Stimulated activated CD8-positive, alpha-beta memory T cell treated with anti-CD3 and anti-CD28 coated beads, Interleukin-7, amount 100 ng/mL, for 48 hours (primary cell): ENCODE measurements at regions not wholly inside any gene's neighbourhood (a gene's known extent, or its start where the extent isn't known, plus 50 kb on each side); places are given as distances from the start of the nearest gene placed in this dataset.

Source experiments
- DNase-seq, 2 donors: peaks; one replicate each; pipeline ENCODE4 v3.0.0-alpha.2; 2020; ENCODE audit warnings: low read depth in 1 of 2; ENCODE audit errors: extremely low read depth in 1 of 2

DNA sequence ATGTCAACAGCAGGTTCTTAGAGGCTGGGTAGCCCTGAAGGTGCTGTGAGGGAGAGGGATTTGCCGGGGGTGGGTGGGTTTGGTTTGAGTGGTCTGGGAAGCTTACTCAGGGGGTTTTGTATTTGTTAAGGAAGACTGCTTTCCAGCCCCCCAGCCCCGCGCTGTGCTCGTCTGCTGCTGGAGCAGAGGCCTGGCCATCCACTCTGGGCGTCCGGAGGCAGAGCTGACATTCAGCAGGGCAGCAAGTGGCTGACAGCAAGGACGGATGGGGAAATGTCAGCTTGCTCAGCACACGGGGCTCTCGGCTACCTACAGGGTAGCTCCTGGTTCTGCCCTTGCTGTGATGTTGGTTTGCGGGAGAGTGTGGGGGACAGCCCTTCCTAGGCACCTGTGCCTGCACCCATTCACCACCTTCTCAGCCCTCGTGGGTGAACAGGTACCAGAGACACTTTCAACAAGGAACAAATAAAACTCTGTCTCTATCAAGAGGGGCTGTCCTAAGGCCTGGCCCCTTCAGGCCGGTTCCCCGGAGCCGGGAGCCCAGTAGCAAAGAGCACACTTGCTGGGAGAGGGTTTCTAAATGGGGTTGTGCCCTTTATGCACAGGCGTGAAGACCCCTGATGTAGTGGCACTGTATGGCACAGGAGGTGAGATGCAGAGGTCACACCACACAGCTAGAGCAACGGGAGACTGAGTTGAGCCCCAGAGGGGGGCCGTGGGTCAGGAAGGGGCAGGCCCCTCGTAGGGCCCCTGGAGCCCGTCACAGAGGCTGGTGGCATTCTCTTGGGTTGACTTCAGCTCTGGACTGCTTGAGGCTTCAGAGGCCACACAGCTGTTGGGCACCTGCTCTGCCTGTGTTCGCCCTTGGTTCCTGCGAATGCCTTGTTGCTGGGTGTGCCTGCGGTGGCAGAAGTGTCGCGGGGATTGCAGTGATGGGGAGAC lies 72.2 kb upstream of the SHH start:
- no peak for DNase-seq

DNA sequence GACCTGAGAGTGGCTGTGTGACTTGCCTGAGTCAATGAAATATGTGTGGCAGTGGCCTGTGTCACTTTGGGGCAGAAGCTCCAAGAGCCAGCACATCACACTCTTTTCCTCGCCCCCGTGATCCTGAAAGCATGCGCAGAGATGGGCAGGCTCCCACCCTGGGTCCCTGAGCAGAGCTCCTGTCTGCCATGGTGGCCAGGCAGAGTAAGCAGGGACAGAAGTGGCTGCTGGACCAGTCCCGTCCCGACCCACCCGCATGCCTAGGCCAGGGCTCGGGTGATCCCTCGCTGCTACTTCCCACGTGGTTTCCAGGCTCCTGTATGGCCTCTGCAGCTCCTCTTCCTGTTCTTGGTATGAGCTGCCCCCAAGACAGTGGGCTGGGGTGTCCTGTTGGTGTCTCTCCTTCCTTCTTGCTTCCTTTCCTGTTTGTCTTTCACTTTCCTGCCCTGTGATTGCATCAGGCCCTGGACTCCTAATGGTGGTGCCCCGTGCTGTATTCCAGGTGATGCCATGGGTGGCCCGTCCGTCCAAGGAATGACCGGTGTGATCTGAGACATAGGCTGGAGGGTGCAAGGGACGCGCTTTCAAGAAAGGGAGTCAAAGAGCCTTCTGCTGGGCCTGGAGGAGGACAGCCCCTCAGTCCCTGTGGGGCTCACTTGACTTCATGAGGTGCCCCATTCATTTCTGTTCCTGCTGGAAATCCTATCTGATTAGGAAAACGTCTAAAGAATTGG lies 71.4 kb upstream of the SHH start:
- no peak for DNase-seq

DNA sequence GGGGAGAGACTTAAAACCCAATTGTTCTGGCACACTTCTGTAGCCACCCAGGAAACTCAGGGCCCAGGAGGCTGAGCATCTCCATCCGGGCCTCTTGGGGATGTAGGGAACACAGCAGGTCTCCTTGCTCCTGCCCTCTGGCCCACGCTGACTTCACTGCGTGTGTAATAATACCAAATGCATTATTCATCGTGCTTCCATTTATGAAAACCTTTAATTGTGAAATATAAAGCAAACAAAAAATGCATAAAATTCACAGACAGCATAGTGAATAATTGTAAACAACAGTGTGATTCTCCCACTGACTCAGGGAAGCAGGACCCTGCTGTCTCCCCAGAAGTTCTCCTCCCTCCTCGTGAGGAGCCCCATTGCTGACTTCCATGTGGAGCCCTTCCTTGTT lies 70.3 kb upstream of the SHH start:
- no peak for DNase-seq

DNA sequence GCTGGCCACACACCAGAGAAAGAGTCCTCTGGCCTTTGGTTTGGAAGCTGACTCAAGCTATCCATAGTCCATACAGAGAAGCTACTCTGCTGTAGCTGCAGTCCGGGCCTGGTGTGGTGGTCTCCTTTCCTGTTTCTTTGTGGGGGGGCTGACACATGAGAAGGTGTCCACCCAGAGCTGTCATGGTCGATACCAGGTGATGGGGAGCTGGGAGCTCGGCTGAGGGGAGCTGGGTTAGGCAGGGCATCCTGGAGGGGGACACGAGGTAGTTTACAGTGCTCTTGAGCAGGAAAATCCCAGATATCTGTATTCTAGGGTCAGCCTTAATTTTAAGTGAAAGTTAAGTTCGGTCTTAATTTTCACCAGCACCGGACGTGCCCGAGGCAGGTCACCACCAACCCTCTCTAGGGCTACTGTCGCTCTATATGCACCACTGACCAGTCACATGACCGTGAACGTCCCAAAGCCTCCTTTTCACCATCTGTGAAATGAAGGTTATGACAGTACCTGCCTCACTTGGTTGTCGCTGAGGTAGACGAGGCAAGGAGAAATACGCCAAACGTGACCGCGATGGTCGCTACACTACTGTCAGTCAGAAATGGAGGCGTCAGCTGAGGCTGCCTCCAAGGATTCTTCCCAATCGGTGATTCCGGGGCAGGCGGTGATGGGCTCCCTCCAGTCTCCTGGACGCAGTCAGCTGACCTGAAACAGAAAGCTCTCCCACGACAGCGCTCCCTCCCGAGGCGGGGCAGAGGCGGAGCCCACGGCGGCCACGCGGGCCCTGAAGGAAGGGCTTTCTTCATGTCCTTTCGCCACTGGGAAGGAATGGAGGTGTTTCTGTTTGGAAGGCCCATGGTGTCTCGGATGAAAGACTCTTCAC lies 69.4 kb upstream of the SHH start:
- DNase-seq: no peak

DNA sequence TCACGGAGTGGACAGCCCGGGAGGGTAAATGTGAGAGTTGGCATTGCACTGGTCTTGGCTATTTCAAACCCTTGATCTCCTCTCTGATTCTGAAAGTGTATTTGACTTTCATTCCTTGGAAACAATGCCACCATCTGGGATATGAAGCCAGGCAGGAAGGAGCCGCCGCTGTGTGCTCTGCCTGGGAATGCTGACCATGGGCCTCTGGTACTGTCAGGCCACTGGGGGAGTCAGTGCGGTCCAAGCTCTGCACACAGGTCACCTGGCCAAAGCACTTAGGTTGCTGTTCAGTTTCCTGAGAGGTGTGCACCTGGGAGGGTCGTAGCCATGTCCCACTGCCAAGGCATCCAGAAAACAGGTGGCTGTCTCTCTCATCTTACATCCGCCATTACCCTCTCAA lies 68.5 kb upstream of the SHH start:
- no peak for DNase-seq

DNA sequence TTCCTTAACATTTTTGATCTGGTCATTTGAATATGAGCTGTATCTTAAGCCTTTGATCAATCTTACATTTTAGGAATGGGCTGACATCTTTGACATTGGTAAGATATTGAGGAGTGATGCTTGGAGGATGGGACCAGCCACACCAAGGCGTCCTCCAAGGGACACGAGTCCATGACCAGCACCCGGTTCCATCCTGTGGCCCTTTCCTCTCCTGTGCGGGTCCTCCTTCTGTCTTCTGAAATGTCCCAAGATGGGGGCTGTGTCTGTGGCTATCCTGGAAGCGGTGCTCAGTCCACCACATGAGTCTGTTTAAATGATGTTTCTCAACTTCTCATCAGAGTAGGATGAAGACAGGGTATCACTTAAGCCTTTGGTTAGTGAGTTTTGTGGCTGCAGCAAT lies 67.3 kb upstream of the SHH start:
- DNase-seq: no peak

DNA sequence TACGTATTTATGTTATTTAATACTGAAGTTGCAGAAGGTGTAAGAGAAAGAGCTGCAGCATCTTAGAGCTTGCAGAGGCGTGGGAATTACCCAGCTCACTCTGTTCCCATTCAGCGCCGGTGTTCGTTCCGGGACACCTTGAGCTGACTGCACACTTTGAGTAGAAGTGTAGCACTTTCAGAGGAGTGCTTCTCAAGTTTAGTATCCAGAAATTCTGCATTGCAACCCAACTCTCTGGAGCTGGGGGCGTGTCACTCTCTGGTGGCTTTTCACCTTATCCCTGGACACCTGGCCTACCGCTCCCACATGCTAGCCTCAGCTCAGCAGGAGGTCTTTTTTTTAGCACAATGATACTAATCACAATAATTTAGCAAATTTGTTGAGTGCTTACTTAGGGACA lies 66.4 kb upstream of the SHH start:
- DNase-seq: no peak

DNA sequence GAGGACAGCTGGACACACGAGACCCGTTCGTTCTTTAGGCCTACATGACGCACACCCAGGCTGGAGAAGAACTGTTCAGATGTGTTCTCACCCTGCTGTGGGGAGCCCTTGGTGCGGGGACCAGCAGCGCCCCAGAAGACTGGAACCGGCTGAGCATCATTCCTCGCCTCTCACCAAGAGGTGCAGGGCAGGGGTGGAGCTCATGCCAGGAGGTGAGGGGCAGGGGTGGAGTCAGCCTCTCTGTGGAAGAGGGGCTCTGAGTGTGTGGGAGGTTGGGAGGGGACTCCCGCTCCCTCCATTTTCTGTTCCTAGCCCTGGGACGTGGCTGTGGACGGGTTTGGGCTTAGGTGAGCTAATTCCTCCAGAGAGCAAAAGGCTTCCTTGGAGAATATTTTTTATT lies 66.0 kb upstream of the SHH start:
- DNase-seq: no peak

DNA sequence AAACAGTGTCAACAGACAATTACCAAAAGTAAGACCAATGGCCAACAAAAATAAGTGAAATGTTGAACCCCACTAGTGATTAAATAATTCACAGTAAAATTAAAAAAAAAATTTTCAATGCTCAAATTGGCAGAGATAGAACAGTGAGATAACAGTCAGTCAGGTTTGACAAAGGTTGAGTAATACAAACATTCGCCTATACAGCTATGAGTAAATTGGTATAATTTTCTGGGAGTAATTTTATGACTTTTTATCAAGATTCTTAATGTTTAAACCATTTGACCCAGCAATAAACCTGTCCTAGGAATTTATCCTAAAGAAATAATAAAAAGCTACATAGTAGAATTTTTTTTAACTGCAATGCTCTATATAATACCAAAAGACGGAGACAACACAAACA lies 64.9 kb upstream of the SHH start:
- no peak for DNase-seq

DNA sequence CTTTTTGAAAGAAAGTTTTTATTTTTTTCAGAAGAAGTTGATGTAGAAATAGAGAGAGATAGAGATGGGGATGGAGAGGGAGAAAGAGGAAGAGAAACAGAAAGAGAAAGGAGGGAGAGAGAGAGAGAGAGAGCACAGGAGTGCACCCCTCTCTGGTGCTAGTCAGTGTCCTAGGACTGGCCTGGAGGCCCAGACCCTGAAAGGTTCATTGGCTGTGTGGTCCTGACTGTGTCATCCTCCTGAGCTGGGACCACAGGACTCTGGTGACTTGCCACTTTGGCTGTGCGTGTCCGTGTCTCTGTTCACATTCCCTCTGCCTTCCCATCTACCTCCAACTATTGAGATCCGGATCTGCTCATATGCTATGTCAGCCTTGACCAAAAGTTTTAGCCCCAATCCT lies 62.1 kb upstream of the SHH start:
- DNase-seq: no peak

DNA sequence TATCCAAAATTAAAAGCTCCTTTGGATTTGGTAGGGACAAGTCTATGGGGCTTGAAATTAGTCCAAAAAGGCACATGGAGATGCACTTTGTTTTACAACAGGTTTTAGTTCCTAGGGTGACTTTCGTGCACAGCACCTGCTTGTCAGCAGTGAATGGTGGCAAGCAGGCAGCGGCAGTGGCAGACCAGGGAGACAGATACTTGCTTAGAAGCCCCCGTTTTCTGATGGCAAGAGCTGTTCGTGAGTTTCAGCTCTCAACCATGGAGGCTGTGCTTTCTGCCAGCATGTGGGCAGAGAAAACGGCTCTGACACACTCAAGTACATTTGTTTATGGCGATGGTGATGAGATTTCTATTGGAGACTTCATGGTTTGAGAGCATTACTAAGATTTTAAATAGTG lies 61.7 kb upstream of the SHH start:
- DNase-seq: no peak

DNA sequence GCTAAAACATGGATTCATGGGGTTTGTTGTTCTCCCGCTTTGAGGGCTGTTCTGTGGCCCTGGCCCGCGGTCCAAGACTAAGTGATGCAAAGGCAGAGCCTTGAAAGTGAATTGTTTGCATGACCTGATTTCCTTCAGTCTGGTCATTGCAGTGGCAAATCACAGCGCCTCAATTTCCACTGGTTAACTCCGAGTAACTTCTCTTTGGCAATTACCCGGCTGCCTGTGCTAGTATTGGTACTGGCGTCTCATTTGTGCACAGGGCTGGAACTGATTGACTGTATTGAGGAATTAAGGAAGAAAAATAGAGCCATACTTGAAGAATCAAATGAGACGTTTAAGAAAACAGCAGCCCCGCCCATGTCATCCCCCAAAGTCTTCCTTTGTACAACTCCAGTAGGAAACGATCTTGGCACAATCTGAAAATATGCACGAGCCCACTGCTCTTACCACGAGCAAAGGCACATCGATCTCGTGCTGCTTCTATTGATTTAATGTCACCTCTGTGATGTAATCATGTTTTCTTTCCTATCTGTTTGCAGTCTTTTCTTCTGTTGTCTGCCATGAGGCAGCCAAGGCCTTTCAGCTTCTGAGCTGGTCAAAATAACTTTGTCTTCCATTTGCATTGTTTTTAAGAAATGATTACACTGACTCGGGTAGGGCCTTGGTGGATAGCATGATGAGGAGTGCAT lies 60.6 kb upstream of the SHH start:
- no peak for DNase-seq

DNA sequence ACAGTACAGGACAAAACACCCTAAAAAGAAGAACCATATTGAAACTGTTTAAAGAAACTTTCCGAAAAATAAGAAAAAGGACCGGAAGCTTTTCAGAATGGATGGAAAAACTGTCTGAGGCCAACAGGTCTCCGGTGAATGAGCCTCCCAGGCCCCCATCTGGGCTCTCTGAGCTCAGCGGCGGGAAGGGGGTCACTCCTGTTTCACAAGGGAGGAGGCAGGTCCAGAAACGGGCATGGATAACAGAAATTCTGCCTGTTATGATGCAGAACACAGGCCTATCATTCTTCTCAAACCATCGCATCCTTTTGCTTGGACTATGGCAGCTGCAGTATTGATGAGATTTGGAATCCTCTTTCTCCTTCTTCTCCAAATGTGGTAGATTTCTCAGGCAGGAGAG lies 58.9 kb upstream of the SHH start:
- DNase-seq: no peak

DNA sequence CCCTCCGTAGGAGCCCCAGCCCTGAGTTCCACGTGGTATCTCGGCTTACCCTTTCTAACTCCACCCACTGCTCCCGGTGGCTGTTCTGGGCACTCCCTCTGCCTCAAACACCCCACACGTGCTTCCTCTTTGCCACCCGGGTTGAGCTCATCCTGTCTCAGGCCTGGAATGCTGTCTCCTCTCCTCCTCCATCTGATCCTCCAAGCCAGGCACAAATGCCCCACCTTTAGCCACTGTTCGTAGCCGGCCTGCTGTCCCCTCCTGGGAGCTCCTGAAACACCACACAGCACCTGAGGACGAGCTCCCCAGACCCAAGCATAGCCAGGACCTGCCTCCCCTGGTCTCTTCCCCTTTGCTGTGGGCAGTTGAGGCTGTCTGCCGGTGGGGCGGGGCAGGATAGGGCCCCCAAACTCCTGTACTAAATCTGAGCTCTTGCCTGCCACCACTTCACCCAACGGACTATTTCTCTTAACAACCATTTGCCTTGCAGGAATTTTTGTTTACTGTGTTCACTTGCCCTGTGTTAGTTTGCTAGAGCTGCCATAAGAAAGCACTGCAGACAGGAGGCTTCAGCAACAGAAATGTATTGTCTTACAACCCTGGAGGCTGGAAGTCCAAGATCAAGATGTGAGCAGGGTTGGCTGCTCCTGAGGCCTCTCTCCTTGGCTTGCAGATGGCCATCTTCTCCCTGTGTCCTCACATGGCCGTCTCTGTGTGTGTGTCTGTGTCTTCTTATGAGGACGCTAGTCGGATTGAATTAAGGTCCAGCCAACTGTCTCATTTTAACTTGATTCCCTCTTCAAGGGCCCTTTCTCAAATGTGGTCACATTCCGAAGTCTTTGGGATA lies 58.3 kb upstream of the SHH start:
- DNase-seq: no peak

DNA sequence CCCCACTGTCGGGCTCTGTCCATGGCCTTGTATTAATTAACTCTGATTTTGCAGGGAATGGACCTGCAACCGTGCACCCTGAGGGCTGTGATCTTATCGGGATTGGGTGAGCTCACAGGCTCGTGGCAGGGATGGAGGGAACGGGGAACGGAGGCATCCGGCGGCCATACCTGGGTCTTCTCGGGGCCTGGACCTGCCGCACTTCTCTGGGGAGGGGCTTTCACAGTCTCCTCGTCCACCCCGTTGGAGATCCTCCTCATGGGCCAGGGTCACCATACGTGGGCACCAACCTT lies 57.5 kb upstream of the SHH start:
- no peak for DNase-seq

DNA sequence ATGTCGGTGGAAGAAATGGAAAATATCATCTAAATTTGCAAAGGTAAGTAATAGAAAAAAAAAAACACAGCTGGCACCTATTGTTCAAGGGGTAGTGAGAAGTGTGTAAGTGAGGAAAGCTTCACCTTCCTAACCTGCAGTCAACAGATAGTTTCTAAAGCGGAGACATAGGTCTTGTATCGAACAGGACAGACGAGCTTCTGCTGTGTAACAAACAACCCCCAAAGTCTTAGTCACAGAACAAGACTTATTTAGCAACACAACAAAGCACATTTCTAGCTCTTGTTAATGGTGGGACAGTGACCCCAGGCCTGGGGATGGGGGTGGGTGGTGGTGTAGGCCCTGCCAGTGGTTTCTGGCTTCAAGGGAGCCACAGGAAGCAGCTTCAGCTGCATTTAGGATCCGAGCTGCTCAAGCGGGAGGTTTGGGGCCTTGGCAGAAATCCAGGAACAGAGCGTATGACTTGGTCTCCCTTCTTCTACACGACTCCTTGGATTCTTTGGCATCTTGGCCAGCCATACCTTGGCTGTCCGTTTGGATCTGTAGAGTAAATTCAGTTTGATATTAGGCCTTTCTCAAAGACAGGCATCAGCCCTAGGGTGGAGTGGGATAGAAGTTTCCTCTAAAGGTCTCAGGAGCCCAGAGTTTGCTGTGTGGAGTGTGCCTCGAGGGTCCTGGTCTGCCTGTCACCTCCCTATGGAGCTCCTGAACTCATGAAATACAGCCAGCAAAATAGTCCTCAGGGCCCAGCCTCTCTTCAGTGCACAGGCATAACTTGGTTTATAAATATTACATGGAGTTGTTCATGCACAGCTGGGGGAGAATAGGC lies 56.9 kb upstream of the SHH start:
- DNase-seq: no peak

DNA sequence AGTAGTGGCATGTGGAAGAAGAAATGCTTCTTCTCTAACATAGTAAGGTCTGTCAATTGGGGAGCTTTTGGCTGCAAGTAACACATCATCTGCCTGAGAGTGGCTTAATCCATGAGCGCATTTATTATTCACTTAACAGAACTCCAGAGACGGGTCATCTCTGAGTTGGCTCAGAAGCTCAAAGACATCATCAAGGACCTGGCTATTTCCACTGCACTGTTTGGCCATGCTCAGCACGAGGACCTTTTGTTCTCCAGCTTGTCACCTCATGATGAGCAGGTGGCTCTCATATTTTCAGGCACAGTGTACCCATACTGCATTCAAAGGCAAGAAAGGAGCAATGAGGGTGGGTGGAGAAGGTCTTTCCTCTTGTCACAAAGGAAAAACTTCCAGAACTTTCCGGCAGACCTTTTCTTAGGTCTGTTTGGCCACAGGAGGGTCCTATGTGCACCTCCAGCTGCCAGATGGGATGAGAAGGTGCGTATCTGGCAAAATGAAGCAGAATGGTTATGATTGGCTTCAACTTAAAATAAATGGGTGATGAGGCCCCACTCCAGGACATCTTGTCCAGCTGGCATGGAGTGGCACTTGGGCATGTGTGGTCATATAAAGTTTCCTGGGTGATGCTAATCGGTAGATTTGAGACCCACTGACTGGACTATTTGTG lies 55.6 kb upstream of the SHH start:
- no peak for DNase-seq

DNA sequence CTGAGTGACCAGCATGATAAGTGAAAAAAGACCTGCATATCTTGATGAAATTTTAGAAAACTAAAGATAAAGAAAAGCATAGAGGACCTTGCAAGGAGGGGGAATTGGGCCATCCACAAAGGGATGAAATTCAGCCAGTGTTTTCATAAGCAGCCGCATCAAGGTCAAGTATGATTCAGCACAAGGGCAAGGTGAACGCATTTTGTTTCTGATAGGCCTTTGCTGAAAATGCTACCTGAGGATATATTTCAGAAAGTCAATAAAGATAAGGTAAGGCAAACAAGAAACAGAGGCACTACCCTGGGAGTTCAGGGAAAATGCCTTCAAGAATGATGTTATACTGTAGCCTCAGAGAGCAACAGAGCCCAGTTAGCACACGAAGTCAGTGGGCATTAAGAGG lies 55.0 kb upstream of the SHH start:
- no peak for DNase-seq
